Renal cortical epithelial cell (primary cell): ENCODE measurements at regions not wholly inside any gene's neighbourhood (a gene's known extent, or its start where the extent isn't known, plus 50 kb on each side); places are given as distances from the start of the nearest gene placed in this dataset.
"Not testable (repeated sequence)": the region's sequence is repeated elsewhere in the genome, so short reads cannot be mapped to it uniquely, and the experiment has no call there.

Experiments
- DNase-seq: peaks from one replicate; pipeline ENCODE4 v3.0.0-alpha.2; 2011; ENCODE audit warnings: low read depth

DNA sequence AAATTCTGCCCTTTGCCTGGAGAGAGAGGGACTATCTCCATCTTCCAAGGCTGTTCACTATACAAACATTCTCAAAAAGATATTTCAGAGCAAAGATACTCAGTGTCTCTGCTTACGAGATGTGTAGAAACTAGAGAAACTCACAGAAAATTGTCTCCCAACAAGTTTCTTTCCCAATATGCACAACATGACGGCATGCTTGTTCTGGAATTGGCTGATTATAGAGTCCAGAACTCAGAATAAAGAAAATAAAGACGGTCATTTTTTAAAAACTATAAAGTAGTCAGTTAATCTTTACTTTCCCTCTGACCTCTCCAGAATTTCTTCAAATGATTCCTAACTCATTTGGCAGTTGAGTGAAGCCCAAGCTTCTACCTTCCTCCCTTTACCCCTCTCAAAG lies 285.5 kb upstream of the KLF3 start:
- DNase-seq: no peak

- DNase-seq: no peak
These were observed 282.2 kb upstream of the KLF3 start for GRCh38 chr4:38381788-38382187.

- no peak for DNase-seq
These were observed 281.5 kb upstream of the KLF3 start for GRCh38 chr4:38382520-38382919.

GRCh38 chr4:38383646-38384121 lies 280.3 kb upstream of the KLF3 start:
- peak; percentile 52 for DNase-seq

DNA sequence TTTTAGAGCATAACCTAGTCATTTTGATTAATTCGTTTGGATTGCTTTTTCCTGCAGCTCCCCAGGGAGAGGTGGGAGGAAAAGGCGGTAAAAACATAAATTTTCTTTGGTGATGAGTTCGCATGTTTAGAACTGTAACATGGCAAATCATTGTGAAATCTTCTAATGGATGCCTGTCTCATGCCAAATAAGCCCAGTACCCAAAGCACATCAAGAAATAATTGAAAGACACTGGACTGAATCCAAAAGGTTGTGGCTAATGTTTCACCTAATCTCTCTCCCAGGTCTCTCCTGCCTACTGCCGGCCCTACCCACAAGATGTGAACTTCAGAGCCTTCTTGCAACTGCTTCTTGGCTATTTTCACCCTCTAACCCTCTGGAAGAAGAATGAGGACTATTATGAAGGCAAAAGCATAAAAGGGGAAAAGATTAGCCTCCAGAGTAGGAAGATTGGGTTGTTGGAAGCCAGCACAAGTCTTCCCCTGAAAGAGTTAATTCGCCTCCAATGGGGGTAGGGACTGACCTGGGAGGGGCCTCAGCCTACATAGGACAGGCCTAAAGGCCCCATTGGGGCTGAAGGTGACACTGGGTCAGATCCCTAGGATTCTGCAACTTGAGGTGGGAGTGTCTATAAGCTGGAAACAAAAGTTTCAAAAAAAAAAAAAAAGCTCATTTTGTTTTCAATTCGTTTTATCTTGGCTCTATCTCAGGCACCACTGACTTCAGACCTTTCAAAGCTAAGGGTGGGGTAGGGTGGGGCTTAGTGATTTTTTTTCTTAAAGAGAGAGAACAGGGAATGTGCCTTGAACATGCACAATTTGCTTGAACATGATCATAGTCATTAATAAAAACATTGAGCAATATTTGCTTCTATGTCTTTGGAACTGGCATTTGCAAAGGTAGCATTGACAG lies 278.6 kb upstream of the KLF3 start:
- peak; percentile 97 for DNase-seq

DNA sequence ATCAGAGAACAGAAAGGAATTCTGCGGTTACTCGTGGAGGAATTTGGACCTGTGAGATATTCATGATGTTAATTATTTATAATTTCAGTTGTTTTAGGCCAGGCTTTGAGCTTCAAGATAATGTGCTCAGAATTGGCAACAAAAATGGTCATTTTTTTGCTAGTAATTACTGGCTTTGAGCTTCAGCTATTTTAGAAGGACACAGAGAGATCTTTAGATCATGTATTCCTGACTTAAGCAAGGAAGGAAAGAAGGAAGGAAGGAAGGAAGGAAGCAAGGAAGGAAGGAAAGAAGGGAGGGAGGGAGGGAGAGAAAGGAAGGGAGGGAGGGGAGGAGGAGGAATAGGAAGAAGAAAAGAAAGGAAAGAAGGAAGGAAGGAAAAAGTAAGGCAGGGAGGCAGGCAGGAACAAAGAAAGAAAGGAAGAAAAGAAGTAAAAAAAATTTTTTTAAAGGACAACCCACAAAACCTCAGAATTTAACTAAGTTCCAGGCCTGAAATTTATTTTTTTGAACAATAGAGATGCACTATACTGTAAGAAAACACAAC lies 277.9 kb upstream of the KLF3 start:
- no peak for DNase-seq

DNA sequence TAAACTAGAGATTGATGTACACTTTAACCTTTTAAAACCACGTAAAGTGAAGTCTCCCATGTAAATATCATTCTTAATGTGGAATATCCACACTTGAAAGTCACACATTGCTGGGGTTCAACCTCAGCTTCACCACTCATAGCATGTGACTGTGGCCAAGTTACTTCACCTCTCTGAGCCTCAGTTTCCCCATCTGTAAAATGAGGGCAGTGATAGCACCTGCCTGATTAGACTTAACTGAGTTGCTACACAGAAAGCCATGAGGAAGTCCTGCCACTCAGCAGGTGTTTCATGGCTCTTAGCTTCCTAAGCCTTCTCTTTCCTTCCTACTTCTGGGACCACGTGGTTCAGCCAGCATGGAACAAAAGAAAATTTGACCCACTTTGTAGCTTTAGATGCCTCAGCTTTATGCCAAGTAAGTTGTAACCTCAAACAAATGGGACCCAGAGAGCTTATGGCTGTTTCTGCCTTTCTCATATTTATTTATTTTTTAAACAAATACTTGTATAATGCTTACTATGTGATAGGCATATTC lies 277.3 kb upstream of the KLF3 start:
- no peak for DNase-seq

DNA sequence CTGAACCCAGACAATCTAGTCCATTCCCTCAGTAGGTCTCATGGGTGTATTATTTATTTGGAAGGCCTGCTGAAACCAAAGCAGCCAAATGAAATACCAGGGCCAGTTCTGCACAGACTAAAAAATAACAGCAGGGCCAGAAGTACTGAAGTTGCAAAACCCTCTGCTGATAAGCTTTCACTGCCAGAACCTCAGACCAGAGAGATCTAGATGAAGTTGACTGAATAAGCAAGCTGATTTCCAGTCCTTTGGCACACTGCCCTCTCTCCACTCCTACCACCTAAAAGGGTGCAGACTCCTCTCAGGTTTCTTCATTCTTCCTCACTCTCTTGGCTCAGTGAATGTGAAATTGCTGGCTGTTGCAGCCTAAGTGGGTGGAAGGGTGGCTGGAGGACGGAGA lies 276.7 kb upstream of the KLF3 start:
- DNase-seq: peak; percentile 90

GRCh38 chr4:38387819-38388218 lies 276.2 kb upstream of the KLF3 start:
- DNase-seq: peak; percentile 70

GRCh38 chr4:38388907-38389306 lies 275.1 kb upstream of the KLF3 start:
- not testable (repeated sequence) for DNase-seq

- no peak for DNase-seq
These were observed 272.9 kb upstream of the KLF3 start for GRCh38 chr4:38390969-38391545.

DNA sequence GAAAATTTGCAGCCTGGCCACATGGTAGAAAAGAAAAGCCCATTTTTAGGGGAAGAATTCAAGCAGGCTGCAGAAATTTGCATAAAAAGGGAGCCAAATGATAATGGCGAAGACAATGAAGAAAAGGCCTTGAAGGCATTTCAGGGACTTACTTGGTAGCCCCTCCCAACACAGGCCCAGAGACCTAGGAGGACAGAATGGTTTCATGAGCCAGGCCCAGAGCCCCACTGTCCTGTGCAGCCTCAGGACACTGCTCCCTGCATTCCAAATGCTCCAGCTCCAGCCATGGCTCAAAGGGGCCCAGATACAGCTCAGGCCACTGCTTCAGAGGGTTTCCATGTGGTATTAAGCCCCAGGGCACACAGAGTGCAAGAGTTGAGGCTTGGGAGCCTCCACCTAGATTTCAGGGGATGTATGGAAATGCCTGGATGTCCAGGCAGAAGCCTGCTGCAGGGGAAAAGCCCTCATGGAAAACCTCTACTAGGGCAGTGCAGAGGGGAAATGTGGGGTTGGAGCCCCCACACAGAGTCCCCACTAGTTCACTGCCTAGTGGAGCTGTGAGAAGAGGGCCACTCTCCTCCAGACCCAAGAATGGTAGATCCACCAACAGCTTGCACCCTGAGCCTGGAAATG lies 271.7 kb upstream of the KLF3 start:
- DNase-seq: no peak

- DNase-seq: no peak
These were observed 267.9 kb upstream of the KLF3 start for GRCh38 chr4:38396091-38396490.

DNA sequence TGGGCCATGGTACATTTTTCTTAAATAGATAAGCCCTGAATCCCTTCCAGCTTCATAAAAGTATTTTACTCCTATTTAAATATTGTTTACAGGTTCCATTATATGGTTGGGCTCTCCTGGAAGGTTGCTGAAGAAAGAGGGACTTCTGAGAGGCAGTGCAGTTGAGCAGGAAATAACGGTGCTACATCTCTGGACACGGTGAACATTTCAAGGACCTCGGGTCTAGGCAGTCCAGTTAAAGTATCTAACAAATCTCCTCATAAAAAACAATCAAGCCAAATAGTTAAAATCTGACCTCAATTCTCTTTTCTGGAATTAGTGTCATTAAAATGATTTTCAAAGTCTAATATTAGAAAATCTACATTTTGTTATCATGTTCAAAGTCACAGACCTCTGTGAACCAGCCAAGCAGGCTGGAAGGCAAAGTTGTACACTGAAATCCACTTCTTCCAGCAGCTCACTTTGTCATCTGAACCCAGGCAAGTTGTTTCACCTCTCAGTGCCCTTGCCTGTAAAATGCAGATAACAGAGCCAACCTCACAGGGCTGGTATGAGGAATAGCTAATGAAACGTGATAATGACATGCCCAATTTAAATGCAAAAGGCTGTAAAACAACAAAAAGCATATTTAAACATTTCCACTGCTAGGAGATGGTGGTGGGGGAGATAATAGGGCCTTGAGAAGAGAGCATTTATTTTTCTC lies 267.0 kb upstream of the KLF3 start:
- DNase-seq: no peak

DNA sequence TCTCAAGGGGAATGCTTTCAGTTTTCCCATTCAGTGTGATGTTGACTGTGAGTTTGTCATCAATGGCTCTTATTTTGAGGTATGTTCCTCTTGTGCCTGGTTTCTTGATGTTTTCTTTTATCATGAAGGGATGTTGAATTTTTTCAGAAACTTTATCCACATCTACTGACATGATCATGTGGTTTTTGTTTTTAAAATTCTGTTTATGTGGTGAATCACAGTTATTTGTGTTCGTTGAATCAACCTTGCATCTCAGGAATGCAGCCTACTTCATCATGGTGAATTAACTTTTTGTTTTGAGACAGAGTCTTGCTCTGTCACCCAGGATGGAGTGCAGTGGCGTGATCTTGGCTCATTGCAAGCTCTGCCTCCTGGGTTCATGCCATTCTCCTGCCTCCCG lies 263.1 kb upstream of the KLF3 start:
- peak; percentile 80 for DNase-seq

GRCh38 chr4:38406243-38406642 lies 257.8 kb upstream of the KLF3 start:
- no peak for DNase-seq

DNA sequence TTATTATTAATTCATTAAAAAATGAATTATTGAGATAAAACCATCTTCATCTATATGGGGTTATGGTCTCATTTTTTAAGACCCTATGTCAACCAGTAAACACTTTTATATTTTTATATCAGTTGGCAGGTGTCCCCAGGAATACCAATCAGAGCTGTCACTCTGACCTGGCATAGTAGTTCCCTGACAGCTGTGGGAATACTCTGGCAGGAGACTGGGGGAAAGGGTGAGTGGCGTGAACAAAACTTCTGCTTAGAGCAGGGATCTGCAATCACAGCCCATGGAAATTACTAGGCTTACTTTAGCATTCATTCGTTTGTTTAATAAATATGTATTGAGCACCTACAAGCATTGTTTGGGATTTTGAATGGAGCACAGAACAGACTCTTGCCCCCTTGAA lies 254.1 kb upstream of the KLF3 start:
- DNase-seq: no peak

DNA sequence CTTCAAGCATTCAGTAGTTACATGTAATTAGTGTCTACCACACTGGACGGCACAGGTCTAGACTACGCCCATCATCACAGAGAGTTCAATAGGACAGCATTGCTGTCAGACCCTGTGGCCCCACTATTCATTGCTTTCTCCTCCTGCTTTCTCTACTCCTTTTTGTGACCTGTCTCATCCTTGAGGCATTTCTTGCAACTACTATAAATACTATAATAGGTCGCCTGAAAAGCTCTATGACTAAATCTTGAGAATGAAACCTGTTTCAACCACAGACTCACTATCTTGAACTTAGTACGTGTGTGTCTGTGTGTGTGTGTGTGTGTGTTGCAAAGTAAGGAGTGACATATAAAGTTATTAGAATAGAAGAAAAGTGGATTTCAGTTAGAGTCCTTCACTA lies 252.9 kb upstream of the KLF3 start:
- DNase-seq: no peak

GRCh38 chr4:38411981-38412536 lies 251.9 kb upstream of the KLF3 start:
- no peak for DNase-seq

- DNase-seq: peak; percentile 13
These were observed 250.3 kb upstream of the KLF3 start for GRCh38 chr4:38413524-38414341.
